Esophagus squamous epithelium (tissue), 5 donors: ENCODE measurements at regions not wholly inside any gene's neighbourhood (a gene's known extent, or its start where the extent isn't known, plus 50 kb on each side); places are given as distances from the start of the nearest gene placed in this dataset.

Source experiments
- DNase-seq: peaks from one replicate; lab custom pipeline; 2025; lab: John Stamatoyannopoulos, UW
- H3K27ac ChIP-seq, 4 donors: fragments of 200-600 bp; sonication (generic); one replicate each; pipeline ENCODE4 v1.5.1; 2016 to 2019; ENCODE audit warnings: mild to moderate bottlenecking in 1 of 4
- H3K27me3 ChIP-seq, 4 donors: fragments of 200-600 bp; sonication (generic); 1 replicate in 3 of 4; 2 replicates in 1 of 4; pipeline versions ENCODE4 v1.5.1 to v1.6.0; 2017 to 2021; ENCODE audit warnings: antibody characterized with exemption in 1 of 4
- H3K36me3 ChIP-seq, 3 donors: fragments of 200-600 bp; sonication (generic); one replicate each; pipeline ENCODE4 v1.5.1; 2016 to 2019
- H3K4me1 ChIP-seq, 3 donors: fragments of 200-600 bp; sonication (generic); one replicate each; pipeline ENCODE4 v1.5.1; 2017 to 2019
- H3K4me3 ChIP-seq, 4 donors: fragments of 200-600 bp; sonication (generic); 1 replicate in 3 of 4; 2 replicates in 1 of 4; pipeline ENCODE4 v1.5.1; 2016 to 2019; ENCODE audit warnings: mild to moderate bottlenecking in 2 of 4, moderate library complexity in 1 of 4
- H3K9me3 ChIP-seq, 3 donors: fragments of 200-600 bp; sonication (generic); one replicate each; pipeline ENCODE4 v1.5.1; 2016 to 2019
- POLR2A ChIP-seq, 4 donors: fragments of 450-650 bp; IDR thresholded peaks; one replicate each; pipeline ENCODE4 v1.6.1; 2017; ENCODE audit warnings: antibody characterized with exemption in 4 of 4, mild to moderate bottlenecking in 4 of 4, moderate library complexity in 3 of 4
- WGBS, 2 donors: methylation state at CpG; one replicate each; pipeline ENCODE4 v1.1.5; 2018; 5-methylcytosine and 5-hydroxymethylcytosine counted together
- intact Hi-C: fragments of 100-400 bp; cut with DNase I; formaldehyde crosslinking; loops from one replicate; pipeline ENCODE4 v1.15.0; 2022
- TF ChIP-seq, protein P1 (sequence below), 6 experiments: fragments of 450-650 bp in 4 of 6; fragments of 200-600 bp in 2 of 6; sonication (generic) in 2 of 6; IDR thresholded peaks; one replicate each; pipeline ENCODE4 v1.5.1; 2016 to 2019; ENCODE audit warnings: antibody characterized with exemption in 6 of 6, mild to moderate bottlenecking in 4 of 6, moderate library complexity in 4 of 6
- donor health status: DM: yes; HTN: yes; CAD: no.

DNA sequence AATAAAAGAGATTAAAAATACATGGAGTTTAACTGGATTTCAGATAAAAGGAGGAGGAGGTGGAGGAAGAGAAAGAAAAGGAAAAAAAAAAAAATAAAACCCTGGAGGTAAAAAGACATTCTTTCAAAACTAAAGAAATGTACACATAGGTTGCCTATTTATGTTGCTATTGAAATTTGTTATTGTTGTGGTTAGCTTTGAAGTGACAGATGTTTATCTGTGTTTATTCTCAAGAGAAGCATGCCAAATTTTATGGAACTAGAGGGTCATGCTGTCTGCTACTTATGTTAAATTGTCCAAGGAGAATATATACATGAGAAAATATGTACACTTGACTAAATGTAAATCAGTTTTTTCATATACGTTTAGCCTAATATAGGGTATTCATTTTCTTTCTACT, 653.2 kb downstream of the DCDC2C start:
- no peaks in the 10 kb centered on the region for H3K36me3 ChIP-seq
- no peak for TF ChIP-seq POLR2A (IDR thresholded peaks at IDR 0.05)
- TF ChIP-seq, protein P1, sequence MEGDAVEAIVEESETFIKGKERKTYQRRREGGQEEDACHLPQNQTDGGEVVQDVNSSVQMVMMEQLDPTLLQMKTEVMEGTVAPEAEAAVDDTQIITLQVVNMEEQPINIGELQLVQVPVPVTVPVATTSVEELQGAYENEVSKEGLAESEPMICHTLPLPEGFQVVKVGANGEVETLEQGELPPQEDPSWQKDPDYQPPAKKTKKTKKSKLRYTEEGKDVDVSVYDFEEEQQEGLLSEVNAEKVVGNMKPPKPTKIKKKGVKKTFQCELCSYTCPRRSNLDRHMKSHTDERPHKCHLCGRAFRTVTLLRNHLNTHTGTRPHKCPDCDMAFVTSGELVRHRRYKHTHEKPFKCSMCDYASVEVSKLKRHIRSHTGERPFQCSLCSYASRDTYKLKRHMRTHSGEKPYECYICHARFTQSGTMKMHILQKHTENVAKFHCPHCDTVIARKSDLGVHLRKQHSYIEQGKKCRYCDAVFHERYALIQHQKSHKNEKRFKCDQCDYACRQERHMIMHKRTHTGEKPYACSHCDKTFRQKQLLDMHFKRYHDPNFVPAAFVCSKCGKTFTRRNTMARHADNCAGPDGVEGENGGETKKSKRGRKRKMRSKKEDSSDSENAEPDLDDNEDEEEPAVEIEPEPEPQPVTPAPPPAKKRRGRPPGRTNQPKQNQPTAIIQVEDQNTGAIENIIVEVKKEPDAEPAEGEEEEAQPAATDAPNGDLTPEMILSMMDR (IDR thresholded peaks at IDR 0.05): no peak
- H3K9me3 ChIP-seq: peaks cover 0 to 5% (median 0%) of the 10 kb centered on the region in 3 donors
- H3K4me3 ChIP-seq: no peak overlapping the region
- intact Hi-C loops: no loop called here
- no peaks in the 10 kb centered on the region for H3K4me1 ChIP-seq
- no peak for DNase-seq
- WGBS, 2 donors: 42 to 63% methylated on average over 1 of the region's 1 CpG
- H3K27ac ChIP-seq: no peak overlapping the region
- H3K27me3 ChIP-seq: no peaks in the 10 kb centered on the region

DNA sequence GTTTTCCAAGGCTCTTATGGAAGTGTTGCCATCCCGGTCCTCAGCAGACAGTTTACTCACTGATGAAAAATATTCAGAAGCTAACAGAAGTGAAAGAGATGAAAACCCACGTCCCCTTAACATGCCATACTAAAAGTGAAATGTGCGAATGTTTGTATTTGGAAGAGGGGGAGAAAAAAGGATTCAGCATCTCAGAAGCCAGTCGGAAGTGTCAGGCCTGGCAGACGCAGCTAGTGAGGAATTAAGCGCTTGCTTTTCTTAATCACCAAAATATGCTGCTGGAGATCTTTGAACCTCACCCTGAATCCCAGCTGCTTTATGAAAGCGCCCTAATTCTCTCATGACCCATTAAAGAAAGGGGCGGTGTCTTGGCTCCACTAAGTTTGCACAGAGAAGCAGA, 653.7 kb downstream of the DCDC2C start:
- WGBS, 2 donors: 30 to 31% methylated on average over 8 of the region's 8 CpGs
- H3K27me3 ChIP-seq: no peaks in the 10 kb centered on the region
- no peak overlapping the region for H3K27ac ChIP-seq
- no peak for DNase-seq
- no peak for TF ChIP-seq POLR2A (IDR thresholded peaks at IDR 0.05)
- TF ChIP-seq, protein P1 (IDR thresholded peaks at IDR 0.05): no peak
- no peaks in the 10 kb centered on the region for H3K4me1 ChIP-seq
- intact Hi-C loops: no loop called here
- H3K36me3 ChIP-seq: no peaks in the 10 kb centered on the region
- H3K9me3 ChIP-seq: peaks cover 0 to 5% (median 0%) of the 10 kb centered on the region in 3 donors
- H3K4me3 ChIP-seq: no peak overlapping the region

DNA sequence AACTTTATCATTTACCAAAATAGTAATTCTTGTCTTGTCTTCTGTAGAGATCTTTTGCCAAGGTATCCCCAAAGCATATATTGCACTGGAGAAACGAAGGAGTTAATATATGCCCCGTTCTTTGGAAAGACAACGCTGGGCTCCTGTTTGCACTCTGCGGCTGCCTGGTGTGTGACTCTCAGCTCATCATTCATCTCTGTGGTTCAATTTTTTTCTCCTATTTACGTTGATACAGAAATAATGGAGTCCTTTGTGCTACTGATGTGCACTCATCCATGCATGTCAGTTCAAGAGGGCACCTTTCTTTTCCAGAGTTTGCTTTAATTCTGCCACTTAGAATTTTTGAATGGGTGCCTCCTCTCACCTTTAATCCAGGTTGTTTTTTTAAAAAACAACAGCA, 655.5 kb downstream of the DCDC2C start:
- Histone ChIP-seq H3K4me1 (no peaks in the 10 kb centered on the region), H3K4me3 (no peak overlapping the region), H3K27me3 (no peaks in the 10 kb centered on the region), H3K36me3 (no peaks in the 10 kb centered on the region), H3K9me3 (peaks cover 0 to 5% (median 0%) of the 10 kb centered on the region in 3 donors), H3K27ac (no peak overlapping the region)
- no peak for DNase-seq
- intact Hi-C loops: no loop called here
- 28 to 62% methylated on average over 5 of the region's 5 CpGs for WGBS, 2 donors
- TF ChIP-seq POLR2A (IDR thresholded peaks at IDR 0.05): no peak
- TF ChIP-seq, protein P1 (IDR thresholded peaks at IDR 0.05): no peak

DNA sequence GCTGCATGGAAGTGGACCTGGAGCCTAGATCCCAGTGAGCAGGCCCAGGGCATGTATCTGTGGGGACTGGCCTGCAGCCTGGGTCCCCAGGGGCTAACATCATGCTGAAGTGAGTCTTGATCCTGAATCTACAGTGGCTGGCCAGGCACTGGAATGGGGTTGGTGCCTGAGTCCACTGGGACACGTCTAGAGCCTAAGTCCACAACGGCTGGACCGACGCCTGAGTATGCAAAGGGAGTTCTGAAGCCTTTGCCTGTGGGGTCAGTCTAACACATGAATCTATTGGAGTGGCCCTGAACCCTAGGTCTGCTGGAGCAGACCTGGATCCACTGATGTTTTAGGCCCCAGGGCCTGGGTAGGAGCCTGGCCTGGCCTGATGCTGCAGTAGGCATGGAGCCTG, 665.5 kb downstream of the DCDC2C start:
- no peak overlapping the region for H3K4me3 ChIP-seq
- peaks cover 0 to 22% (median 0%) of the 10 kb centered on the region in 3 donors for H3K9me3 ChIP-seq
- DNase-seq: no peak
- no peaks in the 10 kb centered on the region for H3K36me3 ChIP-seq
- H3K27ac ChIP-seq: no peak overlapping the region
- H3K27me3 ChIP-seq: no peaks in the 10 kb centered on the region
- no peak for TF ChIP-seq POLR2A (IDR thresholded peaks at IDR 0.05)
- TF ChIP-seq, protein P1 (IDR thresholded peaks at IDR 0.05): no peak
- WGBS, 2 donors: no CpG with 5 or more reads among the region's 4 CpGs
- H3K4me1 ChIP-seq: no peaks in the 10 kb centered on the region
- intact Hi-C loops: no loop called here

DNA sequence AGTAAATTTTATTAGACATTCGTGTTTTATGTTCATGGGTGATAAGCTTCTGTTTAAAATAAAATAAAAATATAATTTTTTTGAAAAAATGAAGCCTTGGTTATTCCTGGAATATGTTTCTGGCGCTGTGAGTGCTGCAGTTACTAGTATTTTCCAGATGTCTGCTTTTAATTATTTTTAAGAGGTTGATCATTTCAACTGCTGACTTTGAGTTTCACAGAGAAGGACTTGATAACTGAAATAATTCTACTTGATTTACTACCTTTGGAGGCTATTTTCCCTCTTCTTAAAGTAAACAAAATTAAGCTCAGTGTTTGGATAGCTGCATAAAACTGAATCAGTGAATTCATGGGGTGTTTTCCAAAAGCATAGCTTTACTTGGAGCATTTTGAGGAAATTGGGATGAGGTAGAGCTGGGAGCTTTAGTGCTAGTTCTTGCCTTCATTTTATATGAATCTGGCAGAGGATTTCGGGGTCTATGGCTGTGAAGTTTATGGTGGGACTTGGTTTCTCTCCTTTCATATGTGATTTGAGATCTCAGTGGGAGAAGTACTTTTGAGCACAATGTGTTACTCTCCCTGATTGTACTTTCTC, 666.5 kb downstream of the DCDC2C start:
- peaks cover 0 to 22% (median 0%) of the 10 kb centered on the region in 3 donors for H3K9me3 ChIP-seq
- intact Hi-C loops: no loop called here
- no peak overlapping the region for H3K27ac ChIP-seq
- H3K27me3 ChIP-seq: no peaks in the 10 kb centered on the region
- DNase-seq: no peak
- H3K36me3 ChIP-seq: no peaks in the 10 kb centered on the region
- TF ChIP-seq POLR2A (IDR thresholded peaks at IDR 0.05): no peak
- TF ChIP-seq, protein P1 (IDR thresholded peaks at IDR 0.05): no peak
- 28 to 34% methylated on average over 3 of the region's 3 CpGs for WGBS, 2 donors
- no peak overlapping the region for H3K4me3 ChIP-seq
- no peaks in the 10 kb centered on the region for H3K4me1 ChIP-seq
